HL-60 (cell line): ENCODE measurements at regions not wholly inside any gene's neighbourhood (a gene's known extent, or its start where the extent isn't known, plus 50 kb on each side); places are given as distances from the start of the nearest gene placed in this dataset.

Experiments
- DNase-seq, 2 experiments: peaks; one replicate each; pipeline ENCODE4 v3.0.0-alpha.2; 2010 to 2020; ENCODE audit warnings: low read depth in 1 of 2, low spot score in 1 of 2
- H3K27ac ChIP-seq: fragments of 250-450 bp; sonication (Bioruptor Pico); replicated peaks from 2 replicates; pipeline ENCODE4 v1.5.1; 2020; ENCODE audit warnings: mild to moderate bottlenecking, moderate library complexity
- H3K27me3 ChIP-seq: fragments of 250-450 bp; sonication (Bioruptor Pico); 2 replicates; pipeline ENCODE4 v1.5.1; 2021; ENCODE audit warnings: mild to moderate bottlenecking, moderate library complexity; ENCODE audit not compliant: insufficient read depth, poor library complexity, severe bottlenecking
- H3K4me3 ChIP-seq: replicated peaks from 2 replicates; pipeline ENCODE4 v1.5.1; 2011; ENCODE audit warnings: mild to moderate bottlenecking, control low read depth, low read length; ENCODE audit not compliant: insufficient read depth
- GABPA ChIP-seq: IDR thresholded peaks from 2 replicates; pipeline ENCODE4 v1.6.1; 2012; ENCODE audit warnings: low read depth
- POLR2AphosphoS5 ChIP-seq: IDR thresholded peaks from 2 replicates; pipeline ENCODE4 v1.6.1; 2012; ENCODE audit warnings: low read depth
- SPI1 ChIP-seq: IDR thresholded peaks from 2 replicates; pipeline ENCODE4 v1.6.1; 2012; ENCODE audit warnings: low read depth, mild to moderate bottlenecking, borderline replicate concordance
- TF ChIP-seq, protein P1 (sequence below): IDR thresholded peaks from 2 replicates; pipeline ENCODE4 v1.6.1; 2012; ENCODE audit warnings: low read depth; ENCODE audit not compliant: insufficient replicate concordance
- TF ChIP-seq, protein P2 (sequence below): IDR thresholded peaks from one replicate; pipeline ENCODE4 v1.5.1; 2011; ENCODE audit warnings: low read length, control low read depth, inconsistent platforms; ENCODE audit not compliant: insufficient read depth

- no peak for DNase-seq
- Histone ChIP-seq H3K4me3 (no peak overlapping the region), H3K27me3 (no peaks in the 10 kb centered on the region), H3K27ac (no peak overlapping the region)
- TF ChIP-seq, protein P1, sequence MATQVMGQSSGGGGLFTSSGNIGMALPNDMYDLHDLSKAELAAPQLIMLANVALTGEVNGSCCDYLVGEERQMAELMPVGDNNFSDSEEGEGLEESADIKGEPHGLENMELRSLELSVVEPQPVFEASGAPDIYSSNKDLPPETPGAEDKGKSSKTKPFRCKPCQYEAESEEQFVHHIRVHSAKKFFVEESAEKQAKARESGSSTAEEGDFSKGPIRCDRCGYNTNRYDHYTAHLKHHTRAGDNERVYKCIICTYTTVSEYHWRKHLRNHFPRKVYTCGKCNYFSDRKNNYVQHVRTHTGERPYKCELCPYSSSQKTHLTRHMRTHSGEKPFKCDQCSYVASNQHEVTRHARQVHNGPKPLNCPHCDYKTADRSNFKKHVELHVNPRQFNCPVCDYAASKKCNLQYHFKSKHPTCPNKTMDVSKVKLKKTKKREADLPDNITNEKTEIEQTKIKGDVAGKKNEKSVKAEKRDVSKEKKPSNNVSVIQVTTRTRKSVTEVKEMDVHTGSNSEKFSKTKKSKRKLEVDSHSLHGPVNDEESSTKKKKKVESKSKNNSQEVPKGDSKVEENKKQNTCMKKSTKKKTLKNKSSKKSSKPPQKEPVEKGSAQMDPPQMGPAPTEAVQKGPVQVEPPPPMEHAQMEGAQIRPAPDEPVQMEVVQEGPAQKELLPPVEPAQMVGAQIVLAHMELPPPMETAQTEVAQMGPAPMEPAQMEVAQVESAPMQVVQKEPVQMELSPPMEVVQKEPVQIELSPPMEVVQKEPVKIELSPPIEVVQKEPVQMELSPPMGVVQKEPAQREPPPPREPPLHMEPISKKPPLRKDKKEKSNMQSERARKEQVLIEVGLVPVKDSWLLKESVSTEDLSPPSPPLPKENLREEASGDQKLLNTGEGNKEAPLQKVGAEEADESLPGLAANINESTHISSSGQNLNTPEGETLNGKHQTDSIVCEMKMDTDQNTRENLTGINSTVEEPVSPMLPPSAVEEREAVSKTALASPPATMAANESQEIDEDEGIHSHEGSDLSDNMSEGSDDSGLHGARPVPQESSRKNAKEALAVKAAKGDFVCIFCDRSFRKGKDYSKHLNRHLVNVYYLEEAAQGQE: no peak
- TF ChIP-seq, protein P2, sequence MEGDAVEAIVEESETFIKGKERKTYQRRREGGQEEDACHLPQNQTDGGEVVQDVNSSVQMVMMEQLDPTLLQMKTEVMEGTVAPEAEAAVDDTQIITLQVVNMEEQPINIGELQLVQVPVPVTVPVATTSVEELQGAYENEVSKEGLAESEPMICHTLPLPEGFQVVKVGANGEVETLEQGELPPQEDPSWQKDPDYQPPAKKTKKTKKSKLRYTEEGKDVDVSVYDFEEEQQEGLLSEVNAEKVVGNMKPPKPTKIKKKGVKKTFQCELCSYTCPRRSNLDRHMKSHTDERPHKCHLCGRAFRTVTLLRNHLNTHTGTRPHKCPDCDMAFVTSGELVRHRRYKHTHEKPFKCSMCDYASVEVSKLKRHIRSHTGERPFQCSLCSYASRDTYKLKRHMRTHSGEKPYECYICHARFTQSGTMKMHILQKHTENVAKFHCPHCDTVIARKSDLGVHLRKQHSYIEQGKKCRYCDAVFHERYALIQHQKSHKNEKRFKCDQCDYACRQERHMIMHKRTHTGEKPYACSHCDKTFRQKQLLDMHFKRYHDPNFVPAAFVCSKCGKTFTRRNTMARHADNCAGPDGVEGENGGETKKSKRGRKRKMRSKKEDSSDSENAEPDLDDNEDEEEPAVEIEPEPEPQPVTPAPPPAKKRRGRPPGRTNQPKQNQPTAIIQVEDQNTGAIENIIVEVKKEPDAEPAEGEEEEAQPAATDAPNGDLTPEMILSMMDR: no peak
- TF ChIP-seq GABPA (no peak), POLR2AphosphoS5 (no peak), SPI1 (no peak)
Observed at GRCh38 chr13:73908809-73909208, 225.4 kb downstream of the KLF12 start.

DNA sequence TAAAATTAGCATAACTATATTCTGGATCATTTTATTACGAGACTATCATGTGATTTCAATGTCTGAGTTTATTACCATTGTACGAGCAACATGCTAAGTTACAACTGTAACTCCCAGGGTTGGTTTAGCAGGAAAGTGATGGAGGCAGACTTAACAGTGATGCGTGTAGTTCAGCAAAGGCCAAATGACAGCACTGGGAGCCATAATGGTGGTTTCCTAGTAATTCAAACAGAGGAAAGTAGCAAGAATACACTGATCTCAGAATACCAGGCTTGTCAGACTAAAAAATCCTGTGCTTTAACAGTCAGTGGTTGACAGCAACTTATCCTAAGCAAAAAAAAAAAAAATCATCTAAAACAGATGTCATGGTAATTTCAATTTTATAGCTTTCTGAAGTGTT lies 229.6 kb downstream of the KLF12 start:
- no peaks in the 10 kb centered on the region for H3K27me3 ChIP-seq
- no peak for DNase-seq
- TF ChIP-seq, protein P1: no peak
- no peak for TF ChIP-seq POLR2AphosphoS5
- TF ChIP-seq, protein P2: no peak
- TF ChIP-seq GABPA: no peak
- no peak for TF ChIP-seq SPI1
- no peak overlapping the region for H3K27ac ChIP-seq
- no peak overlapping the region for H3K4me3 ChIP-seq

DNA sequence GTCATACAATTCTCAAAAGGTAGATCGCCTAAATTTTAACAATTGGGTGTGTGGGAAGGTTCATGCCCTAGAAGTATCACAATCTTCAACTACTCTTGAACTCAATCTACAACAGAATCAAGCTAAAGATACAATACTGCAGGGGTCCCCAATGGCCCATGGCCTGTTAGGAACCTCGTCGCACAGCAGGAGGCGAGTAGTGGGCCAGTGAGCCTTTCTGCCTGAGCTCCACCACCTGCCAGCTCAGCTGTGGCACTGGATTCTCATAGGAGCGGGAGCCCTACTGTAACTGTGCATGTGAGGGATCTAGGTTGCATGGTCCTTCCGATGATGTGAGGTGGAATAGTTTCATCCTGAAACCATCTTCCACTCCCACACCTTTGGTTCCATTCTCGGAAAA lies 230.6 kb downstream of the KLF12 start:
- Histone ChIP-seq H3K4me3 (no peak overlapping the region), H3K27me3 (no peaks in the 10 kb centered on the region), H3K27ac (no peak overlapping the region)
- TF ChIP-seq, protein P2: no peak
- no peak for TF ChIP-seq SPI1
- no peak for TF ChIP-seq GABPA
- TF ChIP-seq, protein P1: no peak
- no peak for TF ChIP-seq POLR2AphosphoS5
- no peak for DNase-seq
